ENCODE measurements at regions not wholly inside any gene's neighbourhood (a gene's known extent, or its start where the extent isn't known, plus 50 kb on each side); places are given as distances from the start of the nearest gene placed in this dataset.

DNA sequence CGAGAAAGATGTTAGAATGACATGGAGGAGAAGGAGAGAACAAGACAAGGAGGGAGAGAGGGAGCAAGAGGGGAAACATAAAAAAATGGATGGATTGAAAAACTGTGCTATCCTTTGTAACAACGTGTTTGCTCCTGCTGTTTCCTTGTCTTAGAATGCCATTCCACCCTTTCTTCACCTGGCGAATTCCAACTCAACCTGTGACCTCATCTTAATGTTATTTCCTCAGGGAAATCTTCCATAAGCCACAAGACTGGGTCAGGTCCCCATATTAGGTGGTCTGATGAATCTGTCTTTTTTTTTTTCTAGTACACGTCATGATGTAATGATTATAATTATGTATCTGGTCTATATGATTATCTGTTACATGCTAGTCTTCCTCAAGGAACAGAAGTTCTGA is 195.0 kb upstream of the MAF start:
- H4K20me1 ChIP-seq (replicated peaks; ENCODE audit: control insufficient read depth, extremely low read depth, insufficient read depth, low read length): no peaks in the 10 kb centered on the region
- H3K27me3 ChIP-seq (ENCODE audit: control insufficient read depth in 2 of 2, insufficient read depth in 2 of 2, low read length in 2 of 2): no peaks in the 10 kb centered on the region
- no peak overlapping the region for H3K9ac ChIP-seq (replicated peaks; ENCODE audit: extremely low read depth, insufficient read depth, low read length)
- dilution Hi-C loops (cut with MboI; ENCODE audit: extremely low pct_ligation_motif_present, low sequenced_read_pairs): no loop called here
- no peak for FAIRE-seq
- TF ChIP-seq MYC (IDR thresholded peaks at IDR 0.05; ENCODE audit: low read depth, low read length): no peak
- no peak for TF ChIP-seq POLR2A (IDR thresholded peaks at IDR 0.05; ENCODE audit: low read depth, low read length)
- no peak for TF ChIP-seq EZH2 (IDR thresholded peaks at IDR 0.05; ENCODE audit: borderline replicate concordance, low read depth, low read length, severe bottlenecking)
- TF ChIP-seq JUN (IDR thresholded peaks at IDR 0.05; ENCODE audit: borderline replicate concordance, insufficient read depth, insufficient read length, low read depth): no peak
- no peak for TF ChIP-seq FOS (IDR thresholded peaks at IDR 0.05; ENCODE audit: borderline replicate concordance, insufficient read depth, low read length)
- TF ChIP-seq POLR2AphosphoS5 (IDR thresholded peaks at IDR 0.05; ENCODE audit: insufficient read depth, low read depth, low read length): no peak
- no peak for TF ChIP-seq GATA2 (IDR thresholded peaks at IDR 0.05; ENCODE audit: insufficient read depth, insufficient read length, low read depth, low read length)
- TF ChIP-seq, protein P1, sequence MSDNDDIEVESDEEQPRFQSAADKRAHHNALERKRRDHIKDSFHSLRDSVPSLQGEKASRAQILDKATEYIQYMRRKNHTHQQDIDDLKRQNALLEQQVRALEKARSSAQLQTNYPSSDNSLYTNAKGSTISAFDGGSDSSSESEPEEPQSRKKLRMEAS (IDR thresholded peaks at IDR 0.05; ENCODE audit: insufficient read depth, insufficient read length): no peak
- TF ChIP-seq CTCF (IDR thresholded peaks at IDR 0.05; ENCODE audit: extremely low read depth in 1 of 2, insufficient read depth in 1 of 2, low read depth in 1 of 2, low read length in 2 of 2): no peak
- intact Hi-C loops (cut with micrococcal nuclease): no loop called here
- no peak overlapping the region for H3K27ac ChIP-seq (ENCODE audit: insufficient read depth, low read depth, low read length)
- H3K79me2 ChIP-seq (ENCODE audit: control insufficient read depth, insufficient read depth, low read length): no peaks in the 10 kb centered on the region
- ChIA-PET POLR2A (no interaction called here), CTCF (no interaction called here)
- no peak overlapping the region for H3K4me3 ChIP-seq (replicated peaks in 1 of 3; ENCODE audit: insufficient read depth in 1 of 3, low read depth in 1 of 3, low read length in 3 of 3)
- H3K9me1 ChIP-seq (replicated peaks; ENCODE audit: control insufficient read depth, extremely low read depth, insufficient read depth, low read length): no peaks in the 10 kb centered on the region
- peaks cover 3% of the 10 kb centered on the region for H3K9me3 ChIP-seq (replicated peaks; ENCODE audit: control insufficient read depth, insufficient read depth, low read length)
- DNase-seq (ENCODE audit: low read depth, low spot score): no peak
- no peaks in the 10 kb centered on the region for H3K36me3 ChIP-seq (ENCODE audit: control insufficient read depth in 2 of 2, extremely low read depth in 1 of 2, insufficient read depth in 2 of 2, low read length in 2 of 2)
- no peak overlapping the region for H2AFZ ChIP-seq (ENCODE audit: low read depth, low read length)
- no TSS peak for BruUV-seq (replicated peaks)
- no peak overlapping the region for H3K4me2 ChIP-seq (ENCODE audit: insufficient read depth, low read length)
- no peaks in the 10 kb centered on the region for H3K4me1 ChIP-seq (ENCODE audit: control insufficient read depth, extremely low read depth, insufficient read depth, low read length)

All from endothelial cell of umbilical vein (primary cell).